K562 (cell line): ENCODE measurements at regions not wholly inside any gene's neighbourhood (a gene's known extent, or its start where the extent isn't known, plus 50 kb on each side); places are given as distances from the start of the nearest gene placed in this dataset.

Experiments used
- ATAC-seq: fragments of 200-7000 bp; cut with Tn5 transposase; 3 replicates; pipeline ENCODE4 v1.9.1; 2020; ENCODE audit warnings: moderate library complexity
- BruUV-seq: library from RNA; stranded (reverse); fragments of 400-500 nt; replicated peaks from 2 replicates; lab custom pipeline; 2021; lab: Mats Ljungman, UMichigan
- CTCF ChIA-PET: fragments of 300-600 bp; formaldehyde crosslinking; extraction: SDS; loops from one replicate; lab custom pipeline; 2021; ENCODE audit warnings: low intra/inter-chr PET ratio; lab: Yijun Ruan, JAX
- POLR2A ChIA-PET: fragments of 300-600, 350-650 bp; sonication (Branson Sonifier 250); formaldehyde crosslinking; extraction: SDS; loops from one replicate; lab custom pipeline; 2021; ENCODE audit warnings: antibody characterized with exemption, inconsistent platforms; lab: Yijun Ruan, JAX
- DNase-seq, 4 experiments: peaks; one replicate each; pipeline versions ENCODE4 v3.0.0 to v3.0.0-alpha.2; 2011 to 2018; ENCODE audit warnings: low spot score in 3 of 4, mixed read lengths in 3 of 4; ENCODE audit errors: extremely low read depth in 1 of 4
- FAIRE-seq: peaks from 2 replicates; lab custom pipeline; 2011; peaks lifted over from hg19 to GRCh38; lab: Jason Lieb, UNC
- H2AFZ ChIP-seq: 2 replicates; pipeline ENCODE4 v1.6.0; 2011; ENCODE audit warnings: low read depth, low read length, control low read depth, inconsistent platforms
- H3K27ac ChIP-seq: fragments of 200-600 bp; 3 replicates; pipeline ENCODE4 v1.8.0; 2011; ENCODE audit warnings: low read depth, mild to moderate bottlenecking, control low read depth, inconsistent platforms, low read length, moderate library complexity, mixed read lengths; ENCODE audit errors: extremely low read depth
- H3K27me3 ChIP-seq, 2 experiments: fragments of 300-600 bp in 1 of 2; 2 replicates in 1 of 2; 3 replicates in 1 of 2; pipeline versions ENCODE4 v1.6.0 to v1.8.0; 2011; ENCODE audit warnings: inconsistent platforms in 2 of 2, low read length in 2 of 2, mild to moderate bottlenecking in 1 of 2, mixed read lengths in 1 of 2, moderate library complexity in 1 of 2; ENCODE audit not compliant: control insufficient read depth in 2 of 2, insufficient read depth in 2 of 2
- H3K36me3 ChIP-seq: fragments of 300-600 bp; 3 replicates; pipeline ENCODE4 v1.8.0; 2011; ENCODE audit warnings: mild to moderate bottlenecking, low read length, inconsistent platforms; ENCODE audit not compliant: control insufficient read depth, insufficient read depth
- H3K4me1 ChIP-seq, 2 experiments: fragments of 200-600 bp in 1 of 2; replicated peaks in 1 of 2; 2 replicates in 1 of 2; 3 replicates in 1 of 2; pipeline versions ENCODE4 v1.5.1 to v1.8.0; 2011; ENCODE audit warnings: inconsistent platforms in 2 of 2, low read length in 2 of 2, mild to moderate bottlenecking in 1 of 2, mixed read lengths in 1 of 2, moderate library complexity in 1 of 2; ENCODE audit not compliant: control insufficient read depth in 2 of 2, insufficient read depth in 2 of 2
- H3K4me2 ChIP-seq: 2 replicates; pipeline ENCODE4 v1.6.1; 2011; ENCODE audit warnings: low read length, control low read depth, inconsistent platforms, mixed read lengths; ENCODE audit not compliant: insufficient read depth
- H3K4me3 ChIP-seq: fragments of 200-600 bp; sonication (generic), shearing (Covaris generic); 2 replicates; pipeline ENCODE4 v1.5.1; 2016; ENCODE audit warnings: control low read depth, inconsistent platforms
- H3K79me2 ChIP-seq: fragments of 200-600 bp; 3 replicates; pipeline ENCODE4 v1.8.0; 2011; ENCODE audit warnings: low read length, inconsistent platforms; ENCODE audit not compliant: control insufficient read depth, insufficient read depth
- H3K9ac ChIP-seq, 2 experiments: 2 replicates each; pipeline versions ENCODE4 v1.6.0 to v1.6.1; 2011; ENCODE audit warnings: low read depth in 2 of 2, low read length in 2 of 2, control low read depth in 1 of 2, inconsistent platforms in 1 of 2, mild to moderate bottlenecking in 1 of 2, mixed read lengths in 1 of 2; ENCODE audit not compliant: insufficient read depth in 1 of 2
- H3K9me1 ChIP-seq: one replicate; pipeline ENCODE4 v1.6.0; 2011; ENCODE audit warnings: inconsistent platforms, mild to moderate bottlenecking, low read length, moderate library complexity; ENCODE audit not compliant: control insufficient read depth, insufficient read depth
- H3K9me3 ChIP-seq: replicated peaks from 2 replicates; pipeline ENCODE4 v1.5.1; 2011; ENCODE audit warnings: low read depth, low read length, inconsistent platforms; ENCODE audit not compliant: control insufficient read depth, insufficient read depth
- H4K20me1 ChIP-seq: replicated peaks from 2 replicates; pipeline ENCODE4 v1.6.1; 2011; ENCODE audit warnings: low read length, inconsistent platforms, mixed read lengths; ENCODE audit not compliant: control insufficient read depth, insufficient read depth
- CEBPG ChIP-seq, 3 experiments: fragments of 200-800 bp in 1 of 3; sonication (Bioruptor generic) in 1 of 3; sonication (generic) in 1 of 3; formaldehyde crosslinking in 1 of 3; IDR thresholded peaks in 2 of 3; conservative IDR thresholded peaks in 1 of 3; 2 replicates each; pipeline versions ENCODE4 v1.6.1 to v1.8.0; 2016 to 2022; ENCODE audit warnings: missing compliant biosample characterization in 2 of 3, missing genetic modification characterization in 2 of 3, mild to moderate bottlenecking in 1 of 3, missing genetic modification reagents in 1 of 3
- ESRRA ChIP-seq: fragments of 450-650 bp; IDR thresholded peaks from 2 replicates; pipeline ENCODE4 v1.6.1; 2014; ENCODE audit warnings: low read depth, mild to moderate bottlenecking, moderate library complexity, borderline replicate concordance
- GABPB2 ChIP-seq: fragments of 250-450 bp; sonication (Bioruptor Pico); conservative IDR thresholded peaks from 2 replicates; pipeline ENCODE4 v1.5.1; 2021; ENCODE audit warnings: mild to moderate bottlenecking
- KLF16 ChIP-seq: IDR thresholded peaks from 2 replicates; pipeline ENCODE4 v1.6.1; 2016; ENCODE audit warnings: antibody characterized with exemption
- POLR2A ChIP-seq: fragments of 450-650 bp; conservative IDR thresholded peaks from 2 replicates; pipeline ENCODE4 v1.6.1; 2016
- POLR2G ChIP-seq: fragments of 200-400 bp; formaldehyde crosslinking; IDR thresholded peaks from 2 replicates; pipeline ENCODE4 v1.6.1; 2017; ENCODE audit warnings: low read depth, mild to moderate bottlenecking, antibody characterized with exemption, low read length, moderate library complexity
- RHOXF2B ChIP-seq: fragments of 250-450 bp; sonication (Bioruptor Pico); conservative IDR thresholded peaks from 2 replicates; pipeline ENCODE4 v1.5.1; 2021
- SNIP1 ChIP-seq: fragments of 450-650 bp; IDR thresholded peaks from 2 replicates; pipeline ENCODE4 v1.7.1; 2017; ENCODE audit warnings: low read depth, mild to moderate bottlenecking
- SRSF9 ChIP-seq: fragments of 200-400 bp; formaldehyde crosslinking; IDR thresholded peaks from 2 replicates; pipeline ENCODE4 v1.6.1; 2017; ENCODE audit warnings: low read depth, low read length, borderline replicate concordance
- YY1 ChIP-seq, 3 experiments: IDR thresholded peaks; 2 replicates each; pipeline ENCODE4 v1.6.1; 2011; ENCODE audit warnings: low read length in 2 of 3, mild to moderate bottlenecking in 2 of 3, moderate library complexity in 2 of 3, borderline replicate concordance in 1 of 3, control low read depth in 1 of 3, low read depth in 1 of 3; ENCODE audit not compliant: insufficient read depth in 3 of 3, insufficient replicate concordance in 2 of 3, control insufficient read depth in 1 of 3, insufficient read length in 1 of 3; ENCODE audit errors: extremely low read depth in 1 of 3
- ZEB2 ChIP-seq: fragments of 450-650 bp; IDR thresholded peaks from 2 replicates; pipeline ENCODE4 v1.6.1; 2016
- ZNF12 ChIP-seq: sonication (generic); formaldehyde crosslinking; IDR thresholded peaks from 2 replicates; pipeline ENCODE4 v1.4.0; 2020; ENCODE audit warnings: mild to moderate bottlenecking, missing genetic modification reagents
- ZNF57 ChIP-seq: fragments of 450-650 bp; formaldehyde crosslinking; IDR thresholded peaks from 2 replicates; pipeline ENCODE4 v1.4.0; 2020; ENCODE audit warnings: mild to moderate bottlenecking, moderate library complexity
- ZNF766 ChIP-seq: fragments of 200-800 bp; sonication (Bioruptor generic); conservative IDR thresholded peaks from 2 replicates; pipeline ENCODE4 v1.6.1; 2016; ENCODE audit warnings: missing genetic modification characterization, missing compliant biosample characterization
- ZNF79 ChIP-seq: fragments of 250-450 bp; sonication (Bioruptor Pico); IDR thresholded peaks from 2 replicates; pipeline ENCODE4 v1.4.0; 2020; ENCODE audit warnings: low read depth, mild to moderate bottlenecking, moderate library complexity
- WGBS: fragments of 100-300 bp; shearing (Covaris generic); methylation state at CpG from one replicate; pipeline ENCODE4 v1.1.6; 2016; ENCODE audit warnings: low coverage, mixed read lengths; ENCODE audit not compliant: insufficient coverage; ENCODE audit errors: missing lambda C conversion rate; 5-methylcytosine and 5-hydroxymethylcytosine counted together
- in situ Hi-C: fragments of 300-500 bp; cut with MboI; formaldehyde crosslinking; loops from 4 replicates; pipeline ENCODE4 v1.15.0; 2018; ENCODE audit warnings: inconsistent platforms, mixed read lengths
- intact Hi-C: fragments of 100-400 bp; cut with micrococcal nuclease; formaldehyde crosslinking; loops from 2 replicates; pipeline ENCODE4 v1.14.2; 2022
- TF ChIP-seq, protein P1 (sequence below): sonication (generic); formaldehyde crosslinking; IDR thresholded peaks from 2 replicates; pipeline ENCODE4 v1.8.0; 2022; ENCODE audit warnings: mild to moderate bottlenecking, missing genetic modification reagents

DNA sequence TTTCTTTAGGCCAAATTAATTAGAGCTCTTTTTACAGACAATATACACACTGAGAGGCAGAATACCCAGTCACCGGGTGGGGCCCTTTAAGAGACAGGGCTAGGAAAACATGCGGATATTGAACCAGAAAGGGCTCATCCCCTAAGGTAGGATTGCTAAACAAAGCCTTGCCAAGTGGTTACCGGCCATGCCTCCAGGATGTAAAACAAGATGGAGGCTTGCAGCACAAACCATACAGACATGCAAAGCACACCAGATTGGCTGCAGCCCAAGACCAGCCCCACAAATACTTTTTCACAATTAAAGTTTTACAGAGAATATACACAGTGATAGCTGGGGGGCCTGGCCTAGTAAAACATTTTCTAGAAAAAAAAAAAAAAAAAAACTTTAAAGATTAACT lies 210.0 kb downstream of the KLHL4 start:
- Histone ChIP-seq H3K4me1 (no peaks in the 10 kb centered on the region), H3K9me1 (no peaks in the 10 kb centered on the region), H2AFZ (peak overlapping the region; percentile 62; the same call in 1 of the 2 replicates), H3K27me3 (no peaks in the 10 kb centered on the region), H3K36me3 (no peaks in the 10 kb centered on the region), H3K27ac (peak overlapping the region; percentile 58; the same call in 1 of the 3 replicates), H4K20me1 (no peaks in the 10 kb centered on the region), H3K9me3 (no peaks in the 10 kb centered on the region), H3K4me2 (peak overlapping the region; percentile 37; the same call in 1 of the 2 replicates), H3K4me3 (peak overlapping the region; percentile 37), H3K79me2 (peaks cover 19% of the 10 kb centered on the region), H3K9ac (peak overlapping the region in 1 of 2 experiments; percentile 59; a peak in 2 of 4 replicates)
- ChIA-PET POLR2A (interaction anchor here (0.6 to 0.7 kb wide), 2 partner anchors 18 to 20 kb away, joined by 3 read pairs; no protein-coding TSS in a partner anchor), CTCF (no interaction called here)
- 0% methylated on average over 3 of the region's 3 CpGs for WGBS
- in situ Hi-C loops: no loop called here
- FAIRE-seq (no peak), ATAC-seq (peak; percentile 83), DNase-seq (peak in 2 of 4 experiments; percentile 1 to 27)
- intact Hi-C loops: no loop called here
- no peak for TF ChIP-seq RHOXF2B
- TF ChIP-seq YY1 (IDR thresholded peaks at IDR 0.05; ENCODE audit: borderline replicate concordance in 1 of 3, control insufficient read depth in 1 of 3, extremely low read depth in 1 of 3, insufficient read depth in 3 of 3, insufficient read length in 1 of 3, insufficient replicate concordance in 2 of 3, low read depth in 1 of 3, low read length in 2 of 3): peak in 1 of 3 experiments; percentile 76
- TF ChIP-seq SNIP1: no peak
- BruUV-seq: no TSS peak

DNA sequence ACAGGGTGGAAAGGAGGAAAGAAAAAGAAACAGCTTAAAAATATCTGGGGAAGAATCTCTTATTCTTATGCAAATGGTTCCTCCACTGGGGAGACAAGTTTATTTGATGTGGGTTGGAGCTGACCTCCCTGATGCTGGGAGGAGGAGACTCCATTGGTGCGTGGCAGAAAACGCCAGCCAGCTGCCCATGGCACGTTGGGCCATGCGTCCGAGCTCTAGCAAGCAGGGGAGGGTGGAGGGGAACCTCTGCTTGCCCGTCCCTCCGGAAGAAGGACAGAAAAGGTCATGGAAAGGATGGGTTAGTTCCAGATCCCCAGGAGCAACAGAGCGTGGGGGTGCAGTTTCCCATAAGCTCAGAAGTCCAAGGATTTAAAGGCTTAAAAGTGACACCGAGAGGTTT lies 210.4 kb downstream of the KLHL4 start:
- peak overlapping the region; percentile 59 to 88 for H3K9ac ChIP-seq
- H3K27ac ChIP-seq: peak overlapping the region; percentile 58
- no peaks in the 10 kb centered on the region for H3K27me3 ChIP-seq
- 0% methylated on average over 5 of the region's 9 CpGs for whole genome bisulfite sequencing
- peak overlapping the region; percentile 37 for H3K4me3 ChIP-seq
- intact Hi-C loops (no loop called here), in situ Hi-C loops (no loop called here)
- no peak for FAIRE-seq
- H3K4me2 ChIP-seq: peak overlapping the region; percentile 53; the same call in 1 of the 2 replicates
- peak overlapping the region; percentile 62 for H2AFZ ChIP-seq
- ChIA-PET POLR2A (interaction anchor here (0.6 kb wide), 1 partner anchor 20 kb away, joined by 3 read pairs; no protein-coding TSS in a partner anchor), CTCF (no interaction called here)
- H3K36me3 ChIP-seq: no peaks in the 10 kb centered on the region
- no peaks in the 10 kb centered on the region for H3K9me1 ChIP-seq
- no peaks in the 10 kb centered on the region for H3K9me3 ChIP-seq
- TSS peak; percentile 78 for BruUV-seq
- H3K4me1 ChIP-seq: no peaks in the 10 kb centered on the region
- DNase-seq: peak; percentile 2 to 23 (median 4)
- peaks cover 19% of the 10 kb centered on the region for H3K79me2 ChIP-seq
- H4K20me1 ChIP-seq: no peaks in the 10 kb centered on the region
- ATAC-seq: peak; percentile 86
- no peak for TF ChIP-seq ZNF79 (CRISPR knock-in tag)
- no peak for TF ChIP-seq ZNF766 (CRISPR knock-in tag)
- TF ChIP-seq SRSF9: no peak
- TF ChIP-seq ZNF12: no peak
- TF ChIP-seq, protein P1, sequence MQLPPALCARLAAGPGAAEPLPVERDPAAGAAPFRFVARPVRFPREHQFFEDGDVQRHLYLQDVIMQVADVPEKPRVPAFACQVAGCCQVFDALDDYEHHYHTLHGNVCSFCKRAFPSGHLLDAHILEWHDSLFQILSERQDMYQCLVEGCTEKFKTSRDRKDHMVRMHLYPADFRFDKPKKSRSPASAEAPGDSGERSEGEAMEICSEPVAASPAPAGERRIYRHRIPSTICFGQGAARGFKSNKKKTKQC (CRISPR knock-in tag): no peak
- no peak for TF ChIP-seq ZNF57 (CRISPR knock-in tag)
- no peak for TF ChIP-seq ESRRA
- no peak for TF ChIP-seq CEBPG (CRISPR knock-in tag; IDR thresholded peaks at IDR 0.05)
- TF ChIP-seq CEBPG (tag; conservative IDR thresholded peaks at IDR 0.05 in 1 of 2, IDR thresholded peaks at IDR 0.05 in 1 of 2): no peak
- TF ChIP-seq POLR2G: 0 out of 2 replicates have a peak, but pooled peaks have one; percentile 22
- no peak for TF ChIP-seq GABPB2 (CRISPR knock-in tag)
- TF ChIP-seq POLR2A: 0 out of 2 replicates have a peak, but pooled peaks have one; percentile 16
- no peak for TF ChIP-seq KLF16
- TF ChIP-seq ZEB2: no peak
